ENCODE measurements at regions not wholly inside any gene's neighbourhood (a gene's known extent, or its start where the extent isn't known, plus 50 kb on each side); places are given as distances from the start of the nearest gene placed in this dataset.

GRCh38 chr13:105462098-105462497 is 1073.4 kb downstream of the EFNB2 start:
- no peak for DNase-seq (ENCODE audit: extremely low spot score in 2 of 2)
- intact Hi-C loops (cut with DNase I): no loop called here
- Histone ChIP-seq H3K9me3 (no peaks in the 10 kb centered on the region), H3K27me3 (no peaks in the 10 kb centered on the region), H3K27ac (no peak overlapping the region), H3K4me1 (no peaks in the 10 kb centered on the region), H3K4me3 (no peak overlapping the region), H3K36me3 (no peaks in the 10 kb centered on the region)
- TF ChIP-seq, protein P1, sequence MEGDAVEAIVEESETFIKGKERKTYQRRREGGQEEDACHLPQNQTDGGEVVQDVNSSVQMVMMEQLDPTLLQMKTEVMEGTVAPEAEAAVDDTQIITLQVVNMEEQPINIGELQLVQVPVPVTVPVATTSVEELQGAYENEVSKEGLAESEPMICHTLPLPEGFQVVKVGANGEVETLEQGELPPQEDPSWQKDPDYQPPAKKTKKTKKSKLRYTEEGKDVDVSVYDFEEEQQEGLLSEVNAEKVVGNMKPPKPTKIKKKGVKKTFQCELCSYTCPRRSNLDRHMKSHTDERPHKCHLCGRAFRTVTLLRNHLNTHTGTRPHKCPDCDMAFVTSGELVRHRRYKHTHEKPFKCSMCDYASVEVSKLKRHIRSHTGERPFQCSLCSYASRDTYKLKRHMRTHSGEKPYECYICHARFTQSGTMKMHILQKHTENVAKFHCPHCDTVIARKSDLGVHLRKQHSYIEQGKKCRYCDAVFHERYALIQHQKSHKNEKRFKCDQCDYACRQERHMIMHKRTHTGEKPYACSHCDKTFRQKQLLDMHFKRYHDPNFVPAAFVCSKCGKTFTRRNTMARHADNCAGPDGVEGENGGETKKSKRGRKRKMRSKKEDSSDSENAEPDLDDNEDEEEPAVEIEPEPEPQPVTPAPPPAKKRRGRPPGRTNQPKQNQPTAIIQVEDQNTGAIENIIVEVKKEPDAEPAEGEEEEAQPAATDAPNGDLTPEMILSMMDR (IDR thresholded peaks at IDR 0.05): no peak
- TF ChIP-seq POLR2A (IDR thresholded peaks at IDR 0.05) (no peak), POLR2AphosphoS5 (IDR thresholded peaks at IDR 0.05; ENCODE audit: insufficient read depth in 1 of 2, low read depth in 1 of 2) (no peak)

- TF ChIP-seq POLR2A (IDR thresholded peaks at IDR 0.05) (no peak), POLR2AphosphoS5 (IDR thresholded peaks at IDR 0.05; ENCODE audit: insufficient read depth in 1 of 2, low read depth in 1 of 2) (no peak)
- TF ChIP-seq, protein P1 (IDR thresholded peaks at IDR 0.05): no peak
- no peak overlapping the region for H3K27ac ChIP-seq
- intact Hi-C loops (cut with DNase I): no loop called here
- no peaks in the 10 kb centered on the region for H3K36me3 ChIP-seq
- no peaks in the 10 kb centered on the region for H3K9me3 ChIP-seq
- no peaks in the 10 kb centered on the region for H3K4me1 ChIP-seq
- DNase-seq (ENCODE audit: extremely low spot score in 2 of 2): no peak
- H3K4me3 ChIP-seq: no peak overlapping the region
- no peaks in the 10 kb centered on the region for H3K27me3 ChIP-seq
Measured at GRCh38 chr13:105452895-105453294, 1082.6 kb downstream of the EFNB2 start.

DNA sequence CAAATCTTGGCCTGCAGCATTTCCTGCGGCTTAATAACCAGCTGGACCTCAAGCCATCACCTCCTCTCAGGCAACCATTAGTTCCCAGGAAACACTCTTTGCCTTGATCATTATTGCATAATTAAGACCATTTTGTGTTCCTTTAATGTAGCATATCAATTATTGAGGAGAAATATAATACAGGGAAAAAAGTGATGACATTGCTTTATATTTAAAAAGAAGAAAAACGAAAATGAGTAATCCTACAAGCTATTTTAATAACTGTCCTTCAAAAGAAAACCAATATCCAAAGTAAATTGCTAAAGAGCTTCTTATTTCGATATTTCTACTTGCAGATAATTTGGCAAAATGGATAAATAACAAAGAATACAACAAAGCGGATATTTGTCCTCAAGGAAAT is 1084.7 kb downstream of the EFNB2 start:
- Histone ChIP-seq H3K9me3 (no peaks in the 10 kb centered on the region), H3K27me3 (no peaks in the 10 kb centered on the region), H3K27ac (no peak overlapping the region), H3K4me1 (no peaks in the 10 kb centered on the region), H3K4me3 (no peak overlapping the region), H3K36me3 (no peaks in the 10 kb centered on the region)
- TF ChIP-seq, protein P1 (IDR thresholded peaks at IDR 0.05): no peak
- no peak for TF ChIP-seq POLR2A (IDR thresholded peaks at IDR 0.05)
- TF ChIP-seq POLR2AphosphoS5 (IDR thresholded peaks at IDR 0.05; ENCODE audit: insufficient read depth in 1 of 2, low read depth in 1 of 2): no peak
- intact Hi-C loops (cut with DNase I): no loop called here
- DNase-seq (ENCODE audit: extremely low spot score in 2 of 2): no peak

GRCh38 chr13:105448811-105449210 is 1086.7 kb downstream of the EFNB2 start:
- DNase-seq (ENCODE audit: extremely low spot score in 2 of 2): no peak
- Histone ChIP-seq H3K27me3 (no peaks in the 10 kb centered on the region), H3K27ac (no peak overlapping the region), H3K36me3 (no peaks in the 10 kb centered on the region), H3K4me3 (no peak overlapping the region), H3K4me1 (no peaks in the 10 kb centered on the region), H3K9me3 (no peaks in the 10 kb centered on the region)
- no peak for TF ChIP-seq POLR2A (IDR thresholded peaks at IDR 0.05)
- TF ChIP-seq, protein P1 (IDR thresholded peaks at IDR 0.05): no peak
- no peak for TF ChIP-seq POLR2AphosphoS5 (IDR thresholded peaks at IDR 0.05; ENCODE audit: insufficient read depth in 1 of 2, low read depth in 1 of 2)
- intact Hi-C loops (cut with DNase I): no loop called here

DNA sequence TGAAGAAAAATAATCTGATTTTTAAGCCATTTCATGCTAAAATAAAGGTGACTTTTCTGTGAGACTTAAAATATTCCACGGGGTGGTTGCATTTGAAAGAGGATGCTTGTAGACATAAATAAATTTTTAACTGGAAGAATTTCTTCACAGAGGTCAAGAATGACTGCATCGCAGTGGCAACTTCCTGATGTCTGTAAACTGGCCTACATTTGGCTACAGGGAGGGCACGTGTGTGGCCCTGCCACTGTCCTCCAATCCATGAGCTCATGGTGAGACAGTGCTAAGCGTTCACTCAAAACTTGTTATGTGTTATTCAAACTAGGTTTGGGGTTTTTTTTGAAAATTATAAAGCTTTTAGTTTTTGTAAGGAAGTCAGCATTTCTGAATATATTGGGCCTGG is 1089.3 kb downstream of the EFNB2 start:
- H3K27ac ChIP-seq: no peak overlapping the region
- intact Hi-C loops (cut with DNase I): no loop called here

More for the DNA sequence above, 1089.3 kb downstream of the EFNB2 start:
- no peak for TF ChIP-seq POLR2A (IDR thresholded peaks at IDR 0.05)
- TF ChIP-seq, protein P1 (IDR thresholded peaks at IDR 0.05): no peak
- no peak for TF ChIP-seq POLR2AphosphoS5 (IDR thresholded peaks at IDR 0.05; ENCODE audit: insufficient read depth in 1 of 2, low read depth in 1 of 2)
- peaks cover 7% of the 10 kb centered on the region for H3K4me1 ChIP-seq
- no peaks in the 10 kb centered on the region for H3K9me3 ChIP-seq
- H3K27me3 ChIP-seq: no peaks in the 10 kb centered on the region
- H3K36me3 ChIP-seq: no peaks in the 10 kb centered on the region
- no peak overlapping the region for H3K4me3 ChIP-seq
- DNase-seq (ENCODE audit: extremely low spot score in 2 of 2): no peak

Data from vagina (tissue), 2 donors.